IMR-90 (cell line): ENCODE measurements at regions not wholly inside any gene's neighbourhood (a gene's known extent, or its start where the extent isn't known, plus 50 kb on each side); places are given as distances from the start of the nearest gene placed in this dataset.

Experiments used
- ATAC-seq: fragments of 200-7000 bp; cut with Tn5 transposase; 2 replicates; pipeline ENCODE4 v1.9.1; 2020; ENCODE audit warnings: low read depth, mild to moderate bottlenecking, moderate library complexity
- BruUV-seq: library from RNA; stranded (reverse); fragments of 400-500 nt; replicated peaks from 2 replicates; lab custom pipeline; 2021; lab: Mats Ljungman, UMichigan
- CTCF ChIA-PET: fragments of 300-600 bp; formaldehyde crosslinking; extraction: SDS; loops from one replicate; lab custom pipeline; 2021; ENCODE audit warnings: antibody characterized with exemption; lab: Yijun Ruan, JAX
- POLR2A ChIA-PET: fragments of 300-600 bp; sonication (Branson Sonifier 250); formaldehyde crosslinking; loops from one replicate; lab custom pipeline; 2022; ENCODE audit warnings: antibody characterized with exemption; ENCODE audit not compliant: unreplicated experiment; lab: Charles Lee
- DNase-seq: peaks from one replicate; pipeline ENCODE4 v3.0.0; 2013
- H2AFZ ChIP-seq: replicated peaks from 2 replicates; pipeline ENCODE3; 2013; ENCODE audit warnings: low read length, mild to moderate bottlenecking; ENCODE audit not compliant: poor library complexity
- H2AK5ac ChIP-seq: 2 replicates; pipeline ENCODE4 v1.6.1; 2013; ENCODE audit warnings: low read depth, low read length, inconsistent platforms
- H2AK9ac ChIP-seq: replicated peaks from 2 replicates; pipeline ENCODE3; 2013; ENCODE audit warnings: mild to moderate bottlenecking, low read depth, low read length, moderate library complexity; ENCODE audit not compliant: poor library complexity
- H2BK120ac ChIP-seq: 2 replicates; pipeline ENCODE4 v1.6.1; 2013; ENCODE audit warnings: low read depth, low read length, inconsistent platforms
- H2BK15ac ChIP-seq: 3 replicates; pipeline ENCODE4 v1.6.1; 2013; ENCODE audit warnings: low read depth, low read length, inconsistent platforms
- H2BK20ac ChIP-seq: 2 replicates; pipeline ENCODE4 v1.6.1; 2013; ENCODE audit warnings: low read depth, mild to moderate bottlenecking, inconsistent platforms, low read length, moderate library complexity
- H2BK5ac ChIP-seq: 2 replicates; pipeline ENCODE4 v1.6.1; 2013; ENCODE audit warnings: mild to moderate bottlenecking, low read depth, low read length, inconsistent platforms; ENCODE audit not compliant: poor library complexity, severe bottlenecking
- H3K14ac ChIP-seq: replicated peaks from 2 replicates; pipeline ENCODE4 v1.6.1; 2013; ENCODE audit warnings: low read depth, low read length, inconsistent platforms
- H3K18ac ChIP-seq: 2 replicates; pipeline ENCODE4 v1.6.1; 2013; ENCODE audit warnings: low read depth, low read length, control low read depth
- H3K23ac ChIP-seq: 2 replicates; pipeline ENCODE4 v1.6.1; 2013; ENCODE audit warnings: low read depth, low read length, inconsistent platforms
- H3K27ac ChIP-seq: 2 replicates; pipeline ENCODE4 v1.5.1; 2013; ENCODE audit warnings: mild to moderate bottlenecking, control low read depth, low read length; ENCODE audit not compliant: insufficient read depth
- H3K27me3 ChIP-seq: 2 replicates; pipeline ENCODE4 v1.6.1; 2013; ENCODE audit warnings: low read length; ENCODE audit not compliant: control insufficient read depth, insufficient read depth
- H3K36me3 ChIP-seq: 2 replicates; pipeline ENCODE4 v1.6.1; 2013; ENCODE audit warnings: low read length, mixed read lengths; ENCODE audit not compliant: control insufficient read depth, insufficient read depth
- H3K4ac ChIP-seq: 2 replicates; pipeline ENCODE4 v1.6.1; 2013; ENCODE audit warnings: low read depth, low read length, inconsistent platforms
- H3K4me1 ChIP-seq: 2 replicates; pipeline ENCODE4 v1.6.1; 2013; ENCODE audit warnings: low read length, mixed read lengths; ENCODE audit not compliant: control insufficient read depth, insufficient read depth
- H3K4me2 ChIP-seq: 2 replicates; pipeline ENCODE4 v1.6.1; 2013; ENCODE audit warnings: low read depth, mild to moderate bottlenecking, control low read depth, low read length, moderate library complexity
- H3K4me3 ChIP-seq: 2 replicates; pipeline ENCODE4 v1.5.1; 2013; ENCODE audit warnings: low read depth, mild to moderate bottlenecking, control low read depth, low read length, moderate library complexity; ENCODE audit not compliant: insufficient read depth
- H3K56ac ChIP-seq: 2 replicates; pipeline ENCODE4 v1.6.1; 2013; ENCODE audit warnings: low read length, inconsistent platforms; ENCODE audit not compliant: insufficient read depth; ENCODE audit errors: extremely low read depth
- H3K79me1 ChIP-seq, 2 experiments: 2 replicates each; pipeline ENCODE4 v1.6.1; 2013; ENCODE audit warnings: low read length in 2 of 2, inconsistent platforms in 1 of 2, low read depth in 1 of 2
- H3K9ac ChIP-seq: 2 replicates; pipeline ENCODE4 v1.6.1; 2013; ENCODE audit warnings: low read depth, low read length, control low read depth
- H3K9me1 ChIP-seq: 2 replicates; pipeline ENCODE4 v1.6.1; 2013; ENCODE audit warnings: low read length, inconsistent platforms; ENCODE audit not compliant: insufficient read depth
- H3K9me3 ChIP-seq: 2 replicates; pipeline ENCODE4 v1.6.1; 2013; ENCODE audit warnings: low read length; ENCODE audit not compliant: control insufficient read depth, insufficient read depth
- H4K20me1 ChIP-seq: 2 replicates; pipeline ENCODE4 v1.6.1; 2013; ENCODE audit warnings: low read length, inconsistent platforms; ENCODE audit not compliant: insufficient read depth
- H4K5ac ChIP-seq: 2 replicates; pipeline ENCODE4 v1.6.1; 2013; ENCODE audit warnings: mild to moderate bottlenecking, low read depth, low read length, control low read depth
- H4K8ac ChIP-seq, 2 experiments: 2 replicates each; pipeline ENCODE4 v1.6.1; 2013; ENCODE audit warnings: low read depth in 2 of 2, low read length in 2 of 2, control low read depth in 1 of 2, inconsistent platforms in 1 of 2
- H4K91ac ChIP-seq: 2 replicates; pipeline ENCODE4 v1.6.1; 2013; ENCODE audit warnings: low read depth, low read length, inconsistent platforms; ENCODE audit not compliant: insufficient read depth
- MAFK ChIP-seq: IDR thresholded peaks from 2 replicates; pipeline ENCODE4 v1.6.1; 2012; ENCODE audit warnings: low read depth, low read length, improper control_type of control experiment
- POLR2A ChIP-seq: IDR thresholded peaks from 2 replicates; pipeline ENCODE4 v1.6.1; 2012; ENCODE audit warnings: mild to moderate bottlenecking, low read depth, low read length
- RAD21 ChIP-seq: IDR thresholded peaks from 2 replicates; pipeline ENCODE4 v1.6.1; 2012; ENCODE audit warnings: low read length, improper control_type of control experiment
- SMC3 ChIP-seq: fragments of 150-350 bp; IDR thresholded peaks from 2 replicates; pipeline ENCODE4 v1.6.1; 2016; ENCODE audit warnings: low read depth, mild to moderate bottlenecking, antibody characterized with exemption, low read length, moderate library complexity
- whole genome bisulfite sequencing, 2 experiments: methylation state at CpG; one replicate each; pipeline versions ENCODE4 v1.1.5 to v1.1.7; 2013; ENCODE audit warnings: missing lambda C conversion rate in 2 of 2; ENCODE audit not compliant: insufficient read length in 1 of 2; ENCODE audit errors: extremely low coverage in 2 of 2; 5-methylcytosine and 5-hydroxymethylcytosine counted together
- dilution Hi-C: fragments of 300-500 bp; cut with HindIII; formaldehyde crosslinking; loops from one replicate; pipeline ENCODE4 v1.14.3; 2018; ENCODE audit warnings: low sequenced_read_pairs; ENCODE audit not compliant: unreplicated experiment
- in situ Hi-C: fragments of 300-500 bp; cut with MboI; formaldehyde crosslinking; loops from 3 replicates; pipeline ENCODE4 v1.14.3; 2019; ENCODE audit warnings: low sequenced_read_pairs, inconsistent platforms, mixed read lengths
- intact Hi-C: fragments of 100-400 bp; cut with micrococcal nuclease; formaldehyde crosslinking; loops from 2 replicates; pipeline ENCODE4 v1.10.0; 2022
- TF ChIP-seq, protein P1 (sequence below): conservative IDR thresholded peaks from 2 replicates; pipeline ENCODE4 v1.5.1; 2012; ENCODE audit warnings: mild to moderate bottlenecking, low read depth, low read length, improper control_type of control experiment

DNA sequence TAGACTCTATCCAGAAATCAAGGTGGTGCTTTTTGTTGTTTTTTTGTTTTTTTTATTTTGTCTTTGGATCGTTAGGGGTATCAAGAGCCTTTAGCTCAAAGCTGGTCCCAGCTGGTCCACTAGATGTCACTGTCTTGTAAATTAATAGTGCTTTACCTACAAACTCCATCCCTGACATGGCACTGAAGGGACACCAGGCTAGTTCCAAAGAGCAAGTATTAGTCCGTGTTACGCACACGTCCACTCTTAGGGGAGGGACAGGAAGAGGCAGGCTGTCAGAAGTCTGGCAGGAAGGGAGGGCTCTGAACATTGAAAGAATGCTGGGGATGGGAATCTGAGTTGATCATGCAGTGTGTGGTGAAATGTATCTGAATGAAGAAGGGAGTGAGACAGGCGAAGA, 85.9 kb upstream of the CCBE1 start:
- Histone ChIP-seq H2BK20ac (peak overlapping the region; percentile 98), H4K5ac (peak overlapping the region; percentile 62; the same call in 1 of the 2 replicates), H2BK5ac (peak overlapping the region; percentile 64), H3K9ac (no peak overlapping the region), H3K9me1 (peaks cover 14% of the 10 kb centered on the region), H4K8ac (peak overlapping the region; percentile 7 to 93), H2BK120ac (peak overlapping the region; percentile 94), H3K4ac (peak overlapping the region; percentile 75), H3K27me3 (no peaks in the 10 kb centered on the region), H3K9me3 (no peaks in the 10 kb centered on the region), H3K4me1 (peaks cover 9% of the 10 kb centered on the region), H2BK15ac (peak overlapping the region; percentile 90), H3K4me3 (no peak overlapping the region), H2AFZ (peak overlapping the region; percentile 82), H2AK5ac (peak overlapping the region; percentile 74), H3K14ac (peak overlapping the region; percentile 54), H4K20me1 (no peaks in the 10 kb centered on the region), H3K23ac (peak overlapping the region; percentile 33; the same call in 1 of the 2 replicates), H3K18ac (peak overlapping the region; percentile 85; the same call in 1 of the 2 replicates), H3K36me3 (no peaks in the 10 kb centered on the region), H2AK9ac (peak overlapping the region; percentile 20), H3K27ac (no peak overlapping the region), H4K91ac (peak overlapping the region; percentile 78), H3K79me1 (0 out of 4 replicates have a peak, but pooled peaks cover 0 to 2% of the 10 kb centered on the region in 2 experiments), H3K4me2 (no peak overlapping the region), H3K56ac (no peak overlapping the region)
- POLR2A ChIA-PET = no interaction called here
- dilution Hi-C loops = no loop called here
- ATAC-seq (peak; percentile 71), DNase-seq (peak; percentile 74)
- CTCF ChIA-PET = interaction anchor here (0.7 to 2.4 kb wide), 7 partner anchors 9 to 534 kb away, joined by 3 to 22 read pairs (median 3); partner anchors contain the start of gene CCBE1
- in situ Hi-C loops = no loop called here
- TF ChIP-seq RAD21 = peak; percentile 63
- no peak for TF ChIP-seq POLR2A
- TF ChIP-seq, protein P1, sequence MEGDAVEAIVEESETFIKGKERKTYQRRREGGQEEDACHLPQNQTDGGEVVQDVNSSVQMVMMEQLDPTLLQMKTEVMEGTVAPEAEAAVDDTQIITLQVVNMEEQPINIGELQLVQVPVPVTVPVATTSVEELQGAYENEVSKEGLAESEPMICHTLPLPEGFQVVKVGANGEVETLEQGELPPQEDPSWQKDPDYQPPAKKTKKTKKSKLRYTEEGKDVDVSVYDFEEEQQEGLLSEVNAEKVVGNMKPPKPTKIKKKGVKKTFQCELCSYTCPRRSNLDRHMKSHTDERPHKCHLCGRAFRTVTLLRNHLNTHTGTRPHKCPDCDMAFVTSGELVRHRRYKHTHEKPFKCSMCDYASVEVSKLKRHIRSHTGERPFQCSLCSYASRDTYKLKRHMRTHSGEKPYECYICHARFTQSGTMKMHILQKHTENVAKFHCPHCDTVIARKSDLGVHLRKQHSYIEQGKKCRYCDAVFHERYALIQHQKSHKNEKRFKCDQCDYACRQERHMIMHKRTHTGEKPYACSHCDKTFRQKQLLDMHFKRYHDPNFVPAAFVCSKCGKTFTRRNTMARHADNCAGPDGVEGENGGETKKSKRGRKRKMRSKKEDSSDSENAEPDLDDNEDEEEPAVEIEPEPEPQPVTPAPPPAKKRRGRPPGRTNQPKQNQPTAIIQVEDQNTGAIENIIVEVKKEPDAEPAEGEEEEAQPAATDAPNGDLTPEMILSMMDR = peak; percentile 62
- no peak for TF ChIP-seq MAFK
- TF ChIP-seq SMC3 = peak; percentile 48
- no TSS peak for BruUV-seq
- intact Hi-C loops = loop anchor here (1.0 to 2.0 kb wide), 2 partner anchors 40 to 324 kb away; no protein-coding TSS in a partner anchor
- WGBS, 2 experiments = 44% methylated on average over 4 of the region's 5 CpGs; no CpG with 5 or more reads in 1 of the 2 experiments
